WTC11 (cell line): ENCODE measurements at regions not wholly inside any gene's neighbourhood (a gene's known extent, or its start where the extent isn't known, plus 50 kb on each side); places are given as distances from the start of the nearest gene placed in this dataset.

Source experiments
- ESRRA ChIP-seq: sonication (generic); formaldehyde crosslinking; IDR thresholded peaks from 2 replicates; pipeline ENCODE4 v1.8.1; 2022; ENCODE audit warnings: mild to moderate bottlenecking, missing genetic modification reagents, borderline replicate concordance
- GABPB1 ChIP-seq: sonication (generic); formaldehyde crosslinking; IDR thresholded peaks from 2 replicates; pipeline ENCODE4 v1.8.1; 2023; ENCODE audit warnings: mild to moderate bottlenecking, missing genetic modification reagents
- TF ChIP-seq, protein P1 (sequence below): fragments of 200-600 bp; IDR thresholded peaks from 2 replicates; pipeline ENCODE4 v1.8.0; 2022; ENCODE audit warnings: antibody characterized with exemption

DNA sequence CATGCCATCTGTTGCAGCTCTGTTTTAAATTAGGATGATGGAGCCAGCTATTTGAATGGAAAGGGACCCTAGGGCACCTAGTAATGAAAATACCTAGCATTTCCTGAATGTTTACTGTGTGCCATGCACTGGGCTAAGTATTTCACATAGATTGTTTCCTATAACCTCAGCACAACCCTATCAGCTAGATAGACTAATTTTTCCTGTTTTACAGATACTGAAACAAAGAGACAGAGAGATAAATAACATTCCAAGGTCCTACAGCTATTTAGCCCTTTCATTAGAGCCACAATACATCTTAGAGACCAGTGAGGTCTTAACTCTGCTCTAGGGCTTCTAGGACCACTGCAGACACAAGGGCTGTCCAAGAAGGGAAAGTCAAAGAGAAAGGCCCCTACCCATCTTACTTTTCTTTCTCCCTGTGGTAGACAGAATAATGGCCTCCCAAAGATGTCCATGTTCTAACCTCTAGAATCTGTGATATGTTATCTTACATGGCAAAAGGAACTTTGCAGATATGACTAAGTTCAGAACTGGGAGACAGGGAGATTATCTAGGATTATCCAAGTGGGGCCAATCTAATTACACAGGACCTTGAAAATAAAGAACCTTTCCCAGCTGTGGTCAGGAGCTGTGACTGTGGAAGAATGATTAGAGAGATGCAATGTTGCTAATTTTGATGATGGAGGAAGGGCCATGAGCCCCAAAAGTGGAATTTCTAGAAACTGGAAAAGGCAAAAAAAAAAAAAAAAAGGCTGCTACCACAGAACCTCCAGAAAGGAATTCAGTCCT lies 157.0 kb downstream of the CCDC34 start:
- TF ChIP-seq ESRRA = no peak
- no peak for TF ChIP-seq GABPB1 (CRISPR knock-in tag)
- TF ChIP-seq, protein P1, sequence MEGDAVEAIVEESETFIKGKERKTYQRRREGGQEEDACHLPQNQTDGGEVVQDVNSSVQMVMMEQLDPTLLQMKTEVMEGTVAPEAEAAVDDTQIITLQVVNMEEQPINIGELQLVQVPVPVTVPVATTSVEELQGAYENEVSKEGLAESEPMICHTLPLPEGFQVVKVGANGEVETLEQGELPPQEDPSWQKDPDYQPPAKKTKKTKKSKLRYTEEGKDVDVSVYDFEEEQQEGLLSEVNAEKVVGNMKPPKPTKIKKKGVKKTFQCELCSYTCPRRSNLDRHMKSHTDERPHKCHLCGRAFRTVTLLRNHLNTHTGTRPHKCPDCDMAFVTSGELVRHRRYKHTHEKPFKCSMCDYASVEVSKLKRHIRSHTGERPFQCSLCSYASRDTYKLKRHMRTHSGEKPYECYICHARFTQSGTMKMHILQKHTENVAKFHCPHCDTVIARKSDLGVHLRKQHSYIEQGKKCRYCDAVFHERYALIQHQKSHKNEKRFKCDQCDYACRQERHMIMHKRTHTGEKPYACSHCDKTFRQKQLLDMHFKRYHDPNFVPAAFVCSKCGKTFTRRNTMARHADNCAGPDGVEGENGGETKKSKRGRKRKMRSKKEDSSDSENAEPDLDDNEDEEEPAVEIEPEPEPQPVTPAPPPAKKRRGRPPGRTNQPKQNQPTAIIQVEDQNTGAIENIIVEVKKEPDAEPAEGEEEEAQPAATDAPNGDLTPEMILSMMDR = no peak
